ENCODE measurements at regions not wholly inside any gene's neighbourhood (a gene's known extent, or its start where the extent isn't known, plus 50 kb on each side); places are given as distances from the start of the nearest gene placed in this dataset.

DNA sequence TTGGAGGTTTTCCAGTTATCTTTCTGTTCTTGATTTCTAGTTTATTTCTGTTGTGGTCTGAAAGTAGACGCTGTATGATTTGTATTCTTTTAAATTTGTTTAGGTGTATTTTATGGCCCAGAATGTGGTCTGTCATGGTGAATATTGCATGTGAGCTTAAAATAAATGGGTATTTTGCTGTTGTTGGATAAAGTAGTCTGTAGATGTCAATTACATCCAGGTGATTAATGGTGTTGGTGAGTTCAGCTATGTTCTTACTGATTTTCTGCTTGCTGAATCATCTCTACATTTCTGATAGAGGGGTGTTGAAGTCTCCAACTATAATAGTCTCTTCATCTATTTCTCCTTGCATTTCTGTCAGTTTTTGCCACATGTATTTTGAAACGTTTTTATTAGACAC lies 383.3 kb upstream of the SGO1 start:
- TF ChIP-seq FOXA1 (IDR thresholded peaks at IDR 0.05) (no peak), L3MBTL2 (conservative IDR thresholded peaks at IDR 0.05) (no peak), TARDBP (IDR thresholded peaks at IDR 0.05) (no peak), ELF4 (IDR thresholded peaks at IDR 0.05) (no peak), HDGF (IDR thresholded peaks at IDR 0.05; ENCODE audit: borderline replicate concordance) (no peak), SP1 (IDR thresholded peaks at IDR 0.05) (no peak), ARNT (IDR thresholded peaks at IDR 0.05) (no peak), FOXK2 (IDR thresholded peaks at IDR 0.05) (no peak), BHLHE40 (IDR thresholded peaks at IDR 0.05; ENCODE audit: borderline replicate concordance) (no peak)
- TF ChIP-seq, protein P1, sequence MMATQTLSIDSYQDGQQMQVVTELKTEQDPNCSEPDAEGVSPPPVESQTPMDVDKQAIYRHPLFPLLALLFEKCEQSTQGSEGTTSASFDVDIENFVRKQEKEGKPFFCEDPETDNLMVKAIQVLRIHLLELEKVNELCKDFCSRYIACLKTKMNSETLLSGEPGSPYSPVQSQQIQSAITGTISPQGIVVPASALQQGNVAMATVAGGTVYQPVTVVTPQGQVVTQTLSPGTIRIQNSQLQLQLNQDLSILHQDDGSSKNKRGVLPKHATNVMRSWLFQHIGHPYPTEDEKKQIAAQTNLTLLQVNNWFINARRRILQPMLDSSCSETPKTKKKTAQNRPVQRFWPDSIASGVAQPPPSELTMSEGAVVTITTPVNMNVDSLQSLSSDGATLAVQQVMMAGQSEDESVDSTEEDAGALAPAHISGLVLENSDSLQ (IDR thresholded peaks at IDR 0.05): no peak

Measured in HEK293T (cell line).